ENCODE measurements at regions not wholly inside any gene's neighbourhood (a gene's known extent, or its start where the extent isn't known, plus 50 kb on each side); places are given as distances from the start of the nearest gene placed in this dataset.

GRCh38 chr14:101417434-101417833 lies 143.9 kb upstream of the DIO3 start:
- TF ChIP-seq POLR2A (IDR thresholded peaks at IDR 0.05) (no peak), CTCF (IDR thresholded peaks at IDR 0.05) (no peak)
